GM19324 (cell line): ENCODE measurements at regions not wholly inside any gene's neighbourhood (a gene's known extent, or its start where the extent isn't known, plus 50 kb on each side); places are given as distances from the start of the nearest gene placed in this dataset.
"Not testable (repeated sequence)": the region's sequence is repeated elsewhere in the genome, so short reads cannot be mapped to it uniquely, and the experiment has no call there.

Experiments
- ATAC-seq: cut with Tn5 transposase; IDR thresholded peaks from one replicate; pipeline ENCODE4 v1.9.1; 2021; ENCODE audit warnings: mild to moderate bottlenecking, moderate library complexity; ENCODE audit not compliant: unreplicated experiment, low FRiP score

DNA sequence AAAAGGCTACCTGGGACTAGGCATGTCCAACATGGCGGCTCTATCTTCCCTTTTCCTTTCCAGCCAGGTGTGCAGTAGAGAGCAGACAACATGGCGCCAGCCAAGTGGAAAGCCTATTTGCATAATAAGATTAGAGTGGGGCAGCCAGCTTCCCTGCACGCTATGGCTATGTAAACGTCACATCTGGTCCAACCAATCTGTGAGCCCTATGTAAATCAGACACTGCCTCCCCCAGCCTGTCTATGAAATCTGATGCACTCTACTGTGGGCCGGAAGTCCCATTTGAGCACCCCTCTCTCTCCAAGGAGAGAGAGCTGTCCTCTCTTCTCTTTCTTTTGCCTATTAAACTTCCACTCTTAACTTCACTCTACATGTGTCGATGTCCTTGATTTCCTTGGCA, 984.9 kb upstream of the AUTS2 start:
- ATAC-seq, result no peak

DNA sequence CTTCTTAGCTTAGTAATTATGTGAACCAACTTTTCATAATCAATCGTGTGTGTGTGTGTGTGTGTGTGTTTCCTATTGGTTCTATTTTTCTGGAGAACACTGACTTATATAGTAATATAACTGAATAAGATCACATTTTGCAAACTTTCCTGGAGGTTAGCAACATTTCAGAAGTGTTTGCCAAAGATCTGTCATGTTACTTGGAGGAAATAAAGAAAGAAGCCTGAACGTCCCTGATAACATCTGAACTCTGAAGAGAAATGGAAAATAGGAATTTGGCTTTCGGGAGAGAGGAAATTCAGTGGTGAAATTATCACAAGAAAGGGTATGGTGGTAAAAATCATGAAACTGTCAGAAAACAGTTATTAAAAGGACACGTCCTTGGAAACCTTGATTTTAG, 984.4 kb upstream of the AUTS2 start:
- ATAC-seq, result no peak

DNA sequence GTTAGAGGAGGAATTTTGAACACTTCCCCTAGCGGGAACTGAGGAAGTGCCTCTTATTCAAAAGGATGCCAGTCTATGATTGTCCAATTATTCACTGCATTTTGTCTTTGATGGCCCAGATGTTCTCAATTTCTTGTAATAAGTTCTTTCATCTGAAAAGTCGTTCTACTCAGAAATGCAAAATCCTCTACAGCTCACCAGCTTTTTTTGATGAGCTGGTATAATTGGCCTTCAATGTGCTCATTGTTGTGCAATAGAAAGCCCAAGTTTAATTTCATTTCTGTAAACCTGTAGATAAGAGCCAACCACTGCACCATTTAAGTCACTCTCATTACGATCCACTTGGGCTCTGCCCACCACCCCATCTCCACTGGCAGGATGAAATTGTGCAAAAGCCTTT, 978.7 kb upstream of the AUTS2 start:
- no peak for ATAC-seq

DNA sequence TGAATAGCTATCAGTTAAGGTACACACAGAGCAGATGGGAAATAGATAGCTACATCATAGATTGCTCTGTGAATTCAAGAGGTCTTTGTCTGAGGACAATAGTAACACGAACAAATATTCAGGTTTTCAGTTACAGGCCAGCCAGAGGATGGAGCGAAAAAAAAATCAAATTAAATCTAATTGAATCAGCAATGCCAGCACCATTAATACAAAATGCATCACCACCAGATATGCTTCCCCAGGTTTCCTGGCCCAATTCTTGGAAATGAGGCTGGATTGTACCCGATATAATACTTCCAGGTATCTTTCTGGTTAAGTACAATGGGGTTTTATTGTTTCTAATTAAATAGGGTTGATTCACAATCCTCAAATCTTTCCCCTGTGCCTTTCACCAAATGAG, 975.8 kb upstream of the AUTS2 start:
- ATAC-seq, result no peak

DNA sequence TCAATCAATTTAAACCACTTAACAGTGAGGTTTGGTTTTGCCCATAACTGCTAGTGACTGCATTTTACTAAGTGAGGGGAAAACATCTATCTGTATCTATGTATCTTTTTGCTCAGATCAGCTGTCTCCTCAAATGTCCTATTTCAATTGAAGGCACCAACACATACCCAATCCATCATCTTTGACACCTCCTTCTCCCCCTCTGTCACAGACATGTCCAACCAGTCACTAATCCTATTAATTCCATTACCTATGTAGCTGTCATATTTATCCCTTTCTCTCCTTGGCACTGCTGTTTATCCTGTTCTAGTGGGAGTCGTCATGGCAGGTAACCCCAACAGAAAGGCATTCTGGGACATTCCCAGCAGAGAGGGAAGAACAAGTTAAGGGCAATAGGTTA, 975.2 kb upstream of the AUTS2 start:
- no peak for ATAC-seq

DNA sequence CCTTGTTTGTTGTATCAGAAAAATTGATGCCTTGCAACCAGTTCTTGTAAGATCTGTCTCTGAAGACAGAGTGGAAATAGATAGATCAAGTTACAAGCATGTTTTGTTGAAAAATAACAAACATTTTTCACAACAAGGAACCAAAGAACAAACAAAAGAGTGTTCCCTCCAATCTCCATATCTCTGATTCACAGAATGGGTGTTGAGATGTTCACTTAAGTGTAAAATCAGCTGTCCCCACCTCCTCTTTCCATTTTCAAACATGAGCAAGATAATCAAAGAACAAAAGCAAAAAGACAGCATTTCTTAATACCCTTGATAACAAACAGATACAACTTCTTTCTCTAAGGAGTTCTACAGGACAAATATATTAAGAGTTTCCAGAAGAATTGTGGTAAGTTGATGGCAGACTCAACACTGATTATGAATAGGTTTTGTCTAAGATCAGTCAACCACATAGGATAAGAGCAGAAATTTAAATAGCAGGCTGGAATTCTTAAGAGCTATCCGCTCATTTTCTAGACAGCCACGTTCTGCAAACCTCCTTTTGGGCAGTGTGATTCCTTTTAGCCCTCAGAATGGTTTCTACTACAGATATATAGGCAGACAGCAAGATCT, 970.9 kb upstream of the AUTS2 start:
- no peak for ATAC-seq

DNA sequence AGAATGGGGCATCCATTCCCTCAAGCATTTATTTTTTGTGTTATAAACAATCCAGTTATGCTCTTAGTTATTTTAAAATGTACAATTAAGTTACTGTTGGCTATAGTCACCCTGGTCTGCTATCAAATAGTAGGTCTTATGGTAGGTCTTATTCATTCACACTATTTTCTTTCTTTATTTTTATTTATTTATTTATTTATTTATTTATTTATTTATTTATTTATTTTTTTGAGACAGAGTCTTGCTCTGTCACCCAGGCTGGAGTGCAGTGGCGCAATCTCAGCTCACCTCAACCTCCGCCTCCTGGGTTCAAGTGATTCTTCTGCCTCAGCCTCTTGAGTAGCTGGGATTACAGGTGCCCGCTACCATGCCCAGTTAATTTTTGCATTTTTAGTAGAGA, 967.4 kb upstream of the AUTS2 start:
- ATAC-seq, result not testable (repeated sequence)

DNA sequence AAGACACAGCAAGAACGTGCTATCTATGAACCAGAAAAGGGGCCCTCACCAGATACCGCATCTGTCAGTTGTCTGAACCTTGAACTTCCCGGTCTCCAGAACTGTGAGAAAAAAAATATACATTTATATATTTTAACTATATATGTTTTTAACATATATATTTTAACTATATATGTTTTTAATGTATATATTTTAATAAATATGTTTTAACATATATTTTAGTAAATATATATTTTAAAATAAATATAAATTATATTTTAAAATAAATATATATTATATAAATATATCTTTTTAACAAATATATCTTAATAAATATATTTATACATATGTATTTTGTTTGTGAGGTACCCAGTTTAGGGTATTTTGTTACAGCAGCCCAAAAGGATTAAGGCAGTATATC, 958.2 kb upstream of the AUTS2 start:
- ATAC-seq, result no peak

DNA sequence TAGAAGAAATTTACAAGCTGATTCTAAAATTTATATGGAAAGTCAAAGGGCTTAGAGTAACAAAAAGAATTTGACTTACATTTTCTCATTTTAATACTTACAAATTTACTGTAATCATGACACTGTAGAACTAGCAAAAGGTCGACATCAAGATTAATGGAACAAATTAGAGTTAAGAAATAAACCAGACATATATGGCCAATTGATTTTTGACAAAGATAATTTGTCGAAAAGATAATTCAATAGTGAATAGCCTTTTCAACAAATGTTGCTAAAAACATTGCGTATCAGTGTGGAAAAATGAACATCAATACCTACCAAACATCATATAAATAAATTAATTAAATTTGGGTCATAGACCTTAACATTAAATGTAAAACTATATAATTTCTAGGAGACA, 955.5 kb upstream of the AUTS2 start:
- ATAC-seq, result no peak

DNA sequence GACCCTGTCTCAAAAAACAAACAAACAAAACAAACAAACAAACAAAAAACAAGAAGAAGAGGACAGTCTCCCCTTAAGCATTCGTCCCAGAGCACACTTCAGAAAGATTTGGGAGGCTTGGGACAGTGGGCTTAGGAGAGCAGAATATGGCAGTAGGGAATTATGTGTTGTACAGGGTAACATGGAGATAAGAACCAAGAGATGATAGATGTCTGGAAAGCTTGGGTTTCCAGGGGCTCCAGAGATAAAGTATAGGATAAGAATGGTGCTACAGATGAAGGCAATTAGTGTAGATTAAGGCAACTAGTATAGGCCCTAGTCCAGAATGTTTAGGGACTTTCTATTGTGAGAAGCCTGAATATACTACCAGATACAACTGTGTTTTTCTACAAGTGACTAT, 934.9 kb upstream of the AUTS2 start:
- ATAC-seq, result no peak

DNA sequence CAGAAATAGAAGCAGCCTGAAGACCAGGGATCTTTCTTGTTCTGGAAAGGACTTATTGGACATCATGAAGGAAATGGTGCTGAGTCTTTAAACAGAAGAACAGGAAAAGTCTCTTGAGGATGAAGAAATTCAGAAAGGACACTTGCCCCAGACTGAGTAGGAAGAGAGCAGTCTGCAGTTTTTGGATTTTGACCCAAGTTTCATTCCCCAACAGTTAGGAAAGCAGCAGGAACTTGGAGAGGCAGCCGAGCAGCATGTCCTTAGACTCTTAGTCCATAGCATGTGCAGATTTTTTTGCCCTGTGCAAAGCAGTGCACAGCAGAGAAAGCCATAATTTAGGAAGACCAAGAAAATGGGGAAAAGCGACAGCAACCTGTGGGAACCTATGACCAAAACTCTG, 927.2 kb upstream of the AUTS2 start:
- ATAC-seq, result no peak

DNA sequence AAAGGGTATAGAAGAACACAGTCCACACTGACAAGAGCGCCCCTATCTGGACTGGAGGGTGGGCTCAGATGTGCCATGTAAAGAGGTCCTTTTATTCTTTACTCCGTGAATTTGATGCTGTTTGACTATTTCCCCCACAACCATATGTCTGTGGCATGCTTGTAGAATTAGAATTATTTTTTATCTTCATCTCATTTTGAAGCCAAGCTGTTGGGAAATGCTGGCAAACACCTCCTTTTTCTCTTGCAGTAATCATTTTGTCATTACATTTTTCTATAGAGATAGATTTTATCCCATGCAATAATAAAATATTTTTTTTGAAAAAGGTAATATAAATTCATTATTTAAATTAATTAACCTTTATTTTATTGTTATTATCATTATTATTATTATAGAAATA, 926.6 kb upstream of the AUTS2 start:
- no peak for ATAC-seq

DNA sequence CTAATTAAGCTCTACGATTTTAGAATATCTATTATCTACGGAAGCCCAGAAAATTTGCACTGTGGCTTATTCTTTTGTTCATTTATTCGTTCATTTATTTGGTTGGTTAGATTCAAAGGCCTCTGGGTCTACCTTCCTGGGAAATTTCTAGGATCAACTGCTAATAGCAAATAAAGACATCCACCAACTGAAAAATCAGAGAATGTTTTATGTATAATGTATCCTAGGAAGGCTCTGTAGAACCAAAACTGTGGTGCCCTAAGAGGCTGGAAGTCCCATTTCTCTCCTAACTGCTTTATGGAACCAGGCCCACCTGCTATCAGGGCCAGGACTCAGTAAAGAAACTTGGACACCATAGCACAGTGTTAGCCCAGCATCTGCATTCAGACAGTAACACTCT, 923.4 kb upstream of the AUTS2 start:
- ATAC-seq, result no peak

DNA sequence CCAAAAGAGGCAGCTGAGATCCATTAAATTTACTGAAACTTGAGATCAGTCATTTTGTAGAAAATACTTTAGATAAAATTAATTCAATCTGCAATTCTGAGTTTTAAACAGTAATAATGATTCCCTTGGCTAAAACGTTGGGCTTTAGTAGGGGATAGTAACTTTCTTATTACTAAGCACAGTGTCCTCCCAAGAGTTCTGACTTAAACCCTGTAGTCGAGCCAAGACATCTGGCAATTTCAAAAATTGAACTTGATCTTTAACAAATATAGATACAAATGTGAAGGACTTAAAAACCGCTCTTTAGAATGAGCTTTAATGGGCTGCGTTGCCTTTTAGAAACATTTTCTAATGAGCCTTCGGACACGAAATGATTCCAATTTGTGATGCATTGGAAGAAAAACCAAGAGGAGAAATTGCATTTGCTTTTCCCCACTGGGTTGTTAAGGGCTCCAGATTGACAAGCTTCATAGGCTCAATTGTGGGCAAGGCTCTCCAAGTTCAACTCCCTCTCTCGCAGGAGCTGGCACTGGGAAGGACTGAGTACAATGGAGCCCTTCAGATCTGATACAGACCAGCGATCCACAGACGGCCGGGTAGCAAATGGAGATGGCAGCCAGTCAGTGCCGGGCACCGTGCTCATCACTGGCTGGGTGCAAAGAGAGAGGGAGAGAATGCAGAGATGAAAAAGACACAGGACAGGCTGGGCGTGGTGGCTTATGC, 921.3 kb upstream of the AUTS2 start:
- ATAC-seq, result no peak

DNA sequence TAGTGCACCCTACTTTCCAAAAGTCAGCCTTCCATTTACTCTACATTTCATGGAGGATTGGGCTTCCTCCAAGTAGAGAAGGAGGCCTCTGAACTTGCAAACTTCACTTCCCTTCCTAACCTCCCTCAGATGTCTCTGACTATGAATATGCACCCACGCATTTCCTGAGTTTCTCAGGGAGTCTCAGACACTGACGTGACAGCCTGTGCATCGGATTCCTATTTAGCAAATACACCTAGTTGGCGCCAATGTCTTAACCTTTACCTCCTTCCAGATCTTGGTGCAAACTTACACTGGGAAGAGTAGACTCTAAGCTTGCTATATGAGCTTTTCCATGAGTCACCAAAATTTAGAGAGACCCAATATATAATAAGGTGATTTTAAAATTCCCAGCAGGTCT, 920.1 kb upstream of the AUTS2 start:
- no peak for ATAC-seq

DNA sequence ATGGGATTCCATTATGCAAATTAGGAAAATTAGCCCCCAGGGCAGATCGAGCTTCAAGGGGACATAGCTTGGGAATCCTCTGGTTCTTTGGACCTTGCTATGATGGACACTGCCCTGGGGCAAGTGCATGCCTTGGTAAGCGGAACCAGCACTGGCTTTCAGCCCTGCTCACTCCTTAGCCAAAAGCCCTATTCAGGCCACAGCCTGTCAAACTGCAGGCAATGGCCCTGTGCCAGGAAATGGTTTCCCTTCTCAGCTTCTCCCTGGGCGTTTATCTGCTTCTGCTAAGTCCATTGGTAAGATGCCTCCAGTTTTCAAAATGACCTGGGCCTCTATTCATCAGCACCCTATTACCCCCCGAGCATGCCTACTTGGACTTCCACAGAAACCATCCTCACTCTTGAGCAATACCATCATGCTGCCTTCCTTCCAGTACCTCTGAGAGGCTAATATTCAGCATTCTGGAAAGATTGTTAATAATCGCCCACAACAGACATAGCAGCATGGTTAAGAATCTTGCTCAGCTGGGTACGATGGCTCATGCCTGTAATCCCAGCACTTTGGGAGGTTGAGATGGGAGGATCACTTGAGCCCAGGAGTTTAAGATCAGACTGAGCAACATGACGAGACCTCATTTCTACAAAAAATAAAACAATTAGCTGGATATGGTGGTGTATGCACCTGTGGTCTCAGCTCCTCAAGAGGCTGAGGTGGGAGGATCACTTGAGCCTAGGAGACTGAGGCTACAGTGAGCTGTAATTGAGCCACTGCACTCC, 918.6 kb upstream of the AUTS2 start:
- ATAC-seq, result no peak

DNA sequence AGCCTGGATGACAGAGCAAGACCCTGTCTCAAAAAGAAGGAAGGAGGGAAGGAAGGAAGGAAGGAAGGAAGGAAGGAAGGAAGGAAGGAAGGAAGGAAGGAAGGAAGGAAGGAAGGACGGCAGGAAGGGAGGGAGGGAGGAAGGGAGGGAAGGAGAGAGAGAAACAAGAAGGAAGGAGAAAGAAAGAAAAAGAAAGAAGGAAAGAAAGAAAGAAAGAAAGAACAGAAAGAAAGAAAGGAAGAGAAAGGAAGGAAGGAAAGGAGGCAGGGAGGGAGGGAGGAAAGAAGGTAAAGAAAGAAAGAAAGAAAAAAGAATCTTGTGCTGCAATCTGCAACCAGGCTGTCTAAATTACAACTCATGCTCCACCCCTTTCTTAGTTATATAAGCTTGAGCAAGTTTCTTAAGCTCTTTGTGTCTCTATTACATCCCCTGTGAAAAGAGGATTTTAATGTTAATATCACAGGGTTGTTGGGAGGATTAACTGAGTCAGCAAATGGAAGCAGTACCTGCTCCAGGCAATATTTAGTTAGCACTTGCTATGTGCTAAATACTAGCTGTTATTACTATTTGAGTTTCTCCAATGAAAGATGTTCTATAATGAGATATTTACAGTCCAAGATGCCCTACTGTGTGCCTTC, 917.9 kb upstream of the AUTS2 start:
- ATAC-seq, result no peak

DNA sequence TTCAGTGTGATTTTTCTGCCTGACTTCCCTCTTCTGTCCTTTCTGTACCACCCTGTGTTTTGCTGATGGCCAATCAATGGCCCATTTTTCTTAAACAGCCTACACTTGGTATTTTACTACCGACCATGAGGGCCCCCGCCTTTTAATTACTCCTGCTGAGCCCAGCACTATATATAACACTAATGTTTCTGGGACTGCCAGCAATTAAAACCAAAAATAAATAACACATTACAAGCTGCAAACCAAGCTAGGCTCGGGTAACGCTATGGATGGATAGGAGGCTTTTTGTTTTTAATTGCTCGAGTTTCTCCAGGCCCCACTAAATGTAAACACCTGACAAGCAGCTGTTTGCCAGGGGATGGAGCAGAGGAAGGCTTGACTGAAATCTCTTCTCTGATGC, 915.4 kb upstream of the AUTS2 start:
- no peak for ATAC-seq

DNA sequence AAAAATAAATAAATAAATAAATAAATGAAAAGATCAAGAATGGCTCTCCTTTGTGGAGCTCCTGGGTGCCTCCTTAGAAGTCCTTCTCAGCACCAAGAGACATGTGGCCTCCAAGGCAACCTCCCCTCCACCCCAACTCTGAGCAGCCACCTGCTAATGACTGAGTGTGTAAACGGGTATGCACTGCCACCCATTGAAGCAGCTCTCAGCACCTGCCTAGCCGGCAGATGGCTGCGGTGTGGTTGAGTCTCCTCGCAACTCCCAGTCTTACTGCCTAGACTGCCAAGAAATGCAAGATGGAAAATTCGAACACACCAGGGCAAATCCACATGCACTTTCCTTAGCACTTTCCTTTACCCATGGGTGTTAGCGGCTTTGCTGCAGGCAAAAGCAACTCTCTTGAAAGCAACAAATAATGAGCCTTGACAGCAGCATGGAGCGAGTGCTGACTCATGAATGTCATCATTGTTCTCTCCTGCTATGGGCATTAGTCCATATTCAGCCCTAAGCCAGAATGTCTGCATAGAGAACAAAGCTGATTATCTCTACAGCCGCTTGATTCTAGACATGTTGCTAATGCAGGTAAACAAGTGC, 913.9 kb upstream of the AUTS2 start:
- no peak for ATAC-seq

DNA sequence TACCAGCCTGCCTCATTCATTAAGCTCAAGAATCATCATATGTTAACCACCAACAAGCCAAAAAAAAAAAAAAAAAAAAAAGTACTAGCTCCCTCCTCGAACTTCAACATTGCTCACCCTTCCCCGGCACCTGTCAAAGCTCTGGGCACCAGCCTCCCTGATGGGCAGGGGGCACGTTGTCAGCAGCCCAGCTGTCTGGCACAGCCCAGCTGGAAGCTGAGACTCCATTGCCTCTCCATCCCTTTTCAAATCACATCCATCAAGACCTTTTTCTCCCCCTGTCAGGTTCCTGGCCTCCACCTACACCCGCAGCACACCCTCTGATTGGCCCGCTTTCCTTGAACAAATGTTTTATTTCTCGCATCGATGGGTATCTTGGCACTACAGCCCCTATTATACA, 913.3 kb upstream of the AUTS2 start:
- ATAC-seq, result no peak
